H9 (cell line): ENCODE measurements at regions not wholly inside any gene's neighbourhood (a gene's known extent, or its start where the extent isn't known, plus 50 kb on each side); places are given as distances from the start of the nearest gene placed in this dataset.

Experiments
- DNase-seq: peaks from one replicate; pipeline ENCODE4 v3.0.0-alpha.2; 2017
- H2AFZ ChIP-seq: one replicate; pipeline ENCODE4 v1.6.1; 2013; ENCODE audit warnings: mild to moderate bottlenecking, low read length, control low read depth, moderate library complexity
- H2AK5ac ChIP-seq: 2 replicates; pipeline ENCODE4 v1.6.1; 2013; ENCODE audit warnings: low read length, control low read depth, mixed read lengths; ENCODE audit not compliant: insufficient read length
- H2BK120ac ChIP-seq: one replicate; pipeline ENCODE4 v1.6.1; 2013; ENCODE audit warnings: low read depth, mild to moderate bottlenecking, low read length, control low read depth, inconsistent platforms; ENCODE audit not compliant: poor library complexity, severe bottlenecking
- H2BK12ac ChIP-seq: 2 replicates; pipeline ENCODE4 v1.6.1; 2013; ENCODE audit warnings: low read length, control low read depth, mixed read lengths, low read depth; ENCODE audit not compliant: insufficient read length
- H2BK15ac ChIP-seq: 2 replicates; pipeline ENCODE4 v1.6.1; 2013; ENCODE audit warnings: low read depth, low read length, control low read depth
- H2BK20ac ChIP-seq: one replicate; pipeline ENCODE4 v1.6.1; 2013; ENCODE audit warnings: low read depth, mild to moderate bottlenecking, low read length, control low read depth, inconsistent platforms; ENCODE audit not compliant: poor library complexity, severe bottlenecking
- H2BK5ac ChIP-seq: 2 replicates; pipeline ENCODE4 v1.6.1; 2013; ENCODE audit warnings: low read length, control low read depth, mixed read lengths; ENCODE audit not compliant: insufficient read length
- H3K14ac ChIP-seq: 2 replicates; pipeline ENCODE4 v1.6.1; 2013; ENCODE audit warnings: low read length, control low read depth; ENCODE audit not compliant: insufficient read depth
- H3K18ac ChIP-seq: 2 replicates; pipeline ENCODE4 v1.6.1; 2013; ENCODE audit warnings: low read depth, mild to moderate bottlenecking, mixed read lengths, low read length, control low read depth; ENCODE audit not compliant: insufficient read length
- H3K23ac ChIP-seq: 2 replicates; pipeline ENCODE4 v1.6.1; 2013; ENCODE audit warnings: low read length, control low read depth, mixed read lengths, low read depth; ENCODE audit not compliant: insufficient read length
- H3K23me2 ChIP-seq: 2 replicates; pipeline ENCODE4 v1.6.1; 2013; ENCODE audit warnings: low read depth, mild to moderate bottlenecking, mixed read lengths, low read length, control low read depth; ENCODE audit not compliant: insufficient read length, poor library complexity, severe bottlenecking
- H3K27ac ChIP-seq: 2 replicates; pipeline ENCODE4 v1.5.1; 2013; ENCODE audit warnings: low read length, control low read depth, mixed read lengths, low read depth; ENCODE audit not compliant: insufficient read length
- H3K27me3 ChIP-seq: 2 replicates; pipeline ENCODE4 v1.6.1; 2013; ENCODE audit warnings: low read length, control low read depth, inconsistent platforms; ENCODE audit not compliant: insufficient read depth
- H3K4ac ChIP-seq: 2 replicates; pipeline ENCODE4 v1.6.1; 2013; ENCODE audit warnings: low read depth, mild to moderate bottlenecking, control low read depth, inconsistent platforms, low read length, moderate library complexity
- H3K4me1 ChIP-seq: 2 replicates; pipeline ENCODE4 v1.6.1; 2013; ENCODE audit warnings: low read length, control low read depth, inconsistent platforms; ENCODE audit not compliant: insufficient read depth
- H3K4me2 ChIP-seq: 2 replicates; pipeline ENCODE4 v1.6.1; 2013; ENCODE audit warnings: low read length, control low read depth, mixed read lengths; ENCODE audit not compliant: insufficient read length, insufficient read depth
- H3K56ac ChIP-seq: 2 replicates; pipeline ENCODE4 v1.6.1; 2013; ENCODE audit warnings: low read depth, mild to moderate bottlenecking, mixed read lengths, low read length, control low read depth; ENCODE audit not compliant: insufficient read length
- H3K79me1 ChIP-seq: 2 replicates; pipeline ENCODE4 v1.6.1; 2013; ENCODE audit warnings: low read depth, mild to moderate bottlenecking, moderate library complexity, low read length, control low read depth, inconsistent platforms; ENCODE audit not compliant: insufficient read depth, poor library complexity, severe bottlenecking
- H3K79me2 ChIP-seq: 2 replicates; pipeline ENCODE4 v1.6.1; 2013; ENCODE audit warnings: low read length, control low read depth, inconsistent platforms; ENCODE audit not compliant: insufficient read depth
- H3K9ac ChIP-seq: 2 replicates; pipeline ENCODE4 v1.6.1; 2013; ENCODE audit warnings: low read length, control low read depth, mixed read lengths; ENCODE audit not compliant: insufficient read length; ENCODE audit errors: extremely low read depth
- H3K9me3 ChIP-seq: one replicate; pipeline ENCODE4 v1.6.1; 2013; ENCODE audit warnings: low read depth, low read length, inconsistent platforms; ENCODE audit not compliant: control insufficient read depth
- H3T11ph ChIP-seq: one replicate; pipeline ENCODE4 v1.6.1; 2013; ENCODE audit warnings: mild to moderate bottlenecking, low read length, control low read depth, inconsistent platforms
- H4K20me1 ChIP-seq: one replicate; pipeline ENCODE4 v1.6.1; 2013; ENCODE audit not compliant: control insufficient read depth, insufficient read length, insufficient read depth
- H4K5ac ChIP-seq: 2 replicates; pipeline ENCODE4 v1.6.1; 2013; ENCODE audit warnings: low read depth, mild to moderate bottlenecking, mixed read lengths, low read length, control low read depth; ENCODE audit not compliant: insufficient read length
- H4K8ac ChIP-seq: replicated peaks from 2 replicates; pipeline ENCODE4 v1.6.1; 2013; ENCODE audit warnings: low read length, control low read depth, mixed read lengths, low read depth; ENCODE audit not compliant: insufficient read length
- H4K91ac ChIP-seq: 2 replicates; pipeline ENCODE4 v1.6.1; 2013; ENCODE audit warnings: low read depth, mild to moderate bottlenecking, moderate library complexity, mixed read lengths, low read length, control low read depth; ENCODE audit not compliant: insufficient read length
- H3K27ac Mint-ChIP-seq, 3 experiments: 2 replicates in 2 of 3; 3 replicates in 1 of 3; pipeline ENCODE4 v1.8.0; 2020 to 2021; ENCODE audit warnings: mixed read lengths in 3 of 3, mild to moderate bottlenecking in 1 of 3, moderate library complexity in 1 of 3
- H3K27me3 Mint-ChIP-seq: 2 replicates; pipeline ENCODE4 v1.8.0; 2021; ENCODE audit warnings: low read depth, mild to moderate bottlenecking, moderate library complexity, mixed read lengths
- H3K36me3 Mint-ChIP-seq, 3 experiments: 2 replicates in 2 of 3; 3 replicates in 1 of 3; pipeline ENCODE4 v1.8.0; 2020 to 2021; ENCODE audit warnings: low read depth in 3 of 3, mixed read lengths in 3 of 3; ENCODE audit not compliant: insufficient read depth in 1 of 3
- H3K4me1 Mint-ChIP-seq, 2 experiments: 2 replicates each; pipeline ENCODE4 v1.8.0; 2020; ENCODE audit warnings: mixed read lengths in 2 of 2
- H3K4me3 Mint-ChIP-seq, 2 experiments: 2 replicates in 1 of 2; 3 replicates in 1 of 2; pipeline ENCODE4 v1.8.0; 2020 to 2021; ENCODE audit warnings: mild to moderate bottlenecking in 2 of 2, mixed read lengths in 2 of 2, moderate library complexity in 1 of 2
- H3K9me3 Mint-ChIP-seq, 2 experiments: 2 replicates in 1 of 2; 3 replicates in 1 of 2; pipeline ENCODE4 v1.8.0; 2020; ENCODE audit warnings: mild to moderate bottlenecking in 2 of 2, mixed read lengths in 2 of 2, moderate library complexity in 1 of 2
- CTCF ChIP-seq: fragments of 200-600 bp; sonication (generic); conservative IDR thresholded peaks from 3 replicates; pipeline ENCODE4 v1.8.0; 2021; ENCODE audit warnings: antibody characterized with exemption, mild to moderate bottlenecking
- WGBS: extraction: QIAGEN DNeasy Blood & Tissue Kit; methylation state at CpG from one replicate; pipeline ENCODE4 v1.1.7; 2013; ENCODE audit warnings: missing lambda C conversion rate, low lambda C conversion rate, mixed read lengths; ENCODE audit not compliant: insufficient read length; ENCODE audit errors: extremely low coverage; 5-methylcytosine and 5-hydroxymethylcytosine counted together

GRCh38 chr20:50405235-50405914 lies 104.8 kb upstream of the PTPN1 start:
- H4K91ac ChIP-seq: no peak overlapping the region
- no peak overlapping the region for H2AK5ac ChIP-seq
- H3K23me2 ChIP-seq: no peaks in the 10 kb centered on the region
- H2AFZ ChIP-seq: no peak overlapping the region
- no peak overlapping the region for H2BK12ac ChIP-seq
- no peak overlapping the region for H2BK5ac ChIP-seq
- no peak overlapping the region for H4K5ac ChIP-seq
- no peaks in the 10 kb centered on the region for H3K79me2 ChIP-seq
- no peak overlapping the region for H3K4me2 ChIP-seq
- Mint-ChIP-seq H3K4me3 (no peak overlapping the region), H3K27ac (no peak overlapping the region), H3K27me3 (peaks cover 10% of the 10 kb centered on the region), H3K4me1 (peaks cover 0 to 3% of the 10 kb centered on the region in 2 experiments; a peak in 1 of 4 replicates), H3K9me3 (peaks cover 3% of the 10 kb centered on the region in 2 experiments; a peak in 3 of 5 replicates), H3K36me3 (no peaks in the 10 kb centered on the region)
- H3K27ac ChIP-seq: no peak overlapping the region
- no peak overlapping the region for H2BK120ac ChIP-seq
- H3T11ph ChIP-seq: no peak overlapping the region
- H3K23ac ChIP-seq: no peak overlapping the region
- no peak overlapping the region for H3K4ac ChIP-seq
- H4K20me1 ChIP-seq: no peaks in the 10 kb centered on the region
- no CpG with 5 or more reads among the region's 10 CpGs for WGBS
- no peaks in the 10 kb centered on the region for H3K9me3 ChIP-seq
- H3K18ac ChIP-seq: no peak overlapping the region
- H3K14ac ChIP-seq: no peak overlapping the region
- no peak overlapping the region for H2BK20ac ChIP-seq
- TF ChIP-seq CTCF: no peak
- DNase-seq: no peak
- no peaks in the 10 kb centered on the region for H3K4me1 ChIP-seq
- H3K9ac ChIP-seq: no peak overlapping the region
- H3K79me1 ChIP-seq: no peaks in the 10 kb centered on the region
- H3K56ac ChIP-seq: no peak overlapping the region
- H2BK15ac ChIP-seq: no peak overlapping the region
- H4K8ac ChIP-seq: no peak overlapping the region
- H3K27me3 ChIP-seq: no peaks in the 10 kb centered on the region
